ENCODE measurements at regions not wholly inside any gene's neighbourhood (a gene's known extent, or its start where the extent isn't known, plus 50 kb on each side); places are given as distances from the start of the nearest gene placed in this dataset.

DNA sequence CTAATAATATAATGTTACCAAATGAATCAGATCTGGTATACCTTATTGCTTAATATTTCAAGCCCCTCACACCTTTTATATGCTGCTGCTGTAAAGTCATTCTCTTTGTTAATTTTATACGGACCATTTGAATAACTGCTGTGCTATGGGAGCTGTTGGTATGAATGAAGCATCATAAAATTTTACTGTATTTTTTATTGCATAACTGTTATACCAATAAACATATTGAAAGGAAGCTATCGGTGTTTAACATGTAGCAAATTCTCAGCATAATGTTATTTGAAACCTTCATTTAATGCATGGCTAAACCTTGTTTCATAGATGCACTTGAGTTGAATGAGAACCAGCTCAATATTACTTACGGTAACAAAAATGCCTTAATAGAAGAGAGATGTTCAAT is 1040.3 kb downstream of the SOCS6 start:
- no peak for TF ChIP-seq FOSL1 (IDR thresholded peaks at IDR 0.05; ENCODE audit: low read depth)
- TF ChIP-seq, protein P1, sequence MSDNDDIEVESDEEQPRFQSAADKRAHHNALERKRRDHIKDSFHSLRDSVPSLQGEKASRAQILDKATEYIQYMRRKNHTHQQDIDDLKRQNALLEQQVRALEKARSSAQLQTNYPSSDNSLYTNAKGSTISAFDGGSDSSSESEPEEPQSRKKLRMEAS (IDR thresholded peaks at IDR 0.05) = no peak
- BruUV-seq (replicated peaks) = no TSS peak
- Histone ChIP-seq H3K27me3 (ENCODE audit: insufficient read depth, low read length) (no peaks in the 10 kb centered on the region), H3K4me2 (ENCODE audit: low read length) (no peak overlapping the region), H3K9ac (ENCODE audit: low read length) (no peak overlapping the region), H3K9me3 (ENCODE audit: control insufficient read depth in 1 of 2, insufficient read depth in 1 of 2, low read depth in 1 of 2, low read length in 2 of 2) (peaks cover 9 to 32% of the 10 kb centered on the region in 2 experiments; a peak in 2 of 4 replicates), H3K79me2 (ENCODE audit: insufficient read depth, low read length) (no peaks in the 10 kb centered on the region), H3K4me3 (replicated peaks in 1 of 2; ENCODE audit: low read depth in 1 of 2, low read length in 2 of 2) (no peak overlapping the region), H4K20me1 (ENCODE audit: insufficient read depth) (no peaks in the 10 kb centered on the region), H3K27ac (ENCODE audit: low read depth, low read length) (no peak overlapping the region), H3K4me1 (ENCODE audit: control insufficient read depth in 1 of 2, insufficient read depth in 2 of 2, low read length in 2 of 2) (no peaks in the 10 kb centered on the region), H3K9me2 (ENCODE audit: insufficient read depth) (no peaks in the 10 kb centered on the region), H2AFZ (ENCODE audit: low read depth, low read length, poor library complexity, severe bottlenecking) (no peak overlapping the region), H3K36me3 (ENCODE audit: control insufficient read depth in 1 of 2, insufficient read depth in 2 of 2, low read length in 2 of 2) (no peaks in the 10 kb centered on the region)
- ChIA-PET RAD21 (ENCODE audit: low non-redundant PET in 1 of 2, low total read pairs in 2 of 2, uncharacterized antibody in 2 of 2, unreplicated experiment in 2 of 2) (no interaction called here), POLR2A (no interaction called here), CTCF (no interaction called here)
- DNase-seq (ENCODE audit: low read depth, low spot score) (no peak), ATAC-seq (no peak)
- intact Hi-C loops (cut with micrococcal nuclease) = no loop called here

DNA sequence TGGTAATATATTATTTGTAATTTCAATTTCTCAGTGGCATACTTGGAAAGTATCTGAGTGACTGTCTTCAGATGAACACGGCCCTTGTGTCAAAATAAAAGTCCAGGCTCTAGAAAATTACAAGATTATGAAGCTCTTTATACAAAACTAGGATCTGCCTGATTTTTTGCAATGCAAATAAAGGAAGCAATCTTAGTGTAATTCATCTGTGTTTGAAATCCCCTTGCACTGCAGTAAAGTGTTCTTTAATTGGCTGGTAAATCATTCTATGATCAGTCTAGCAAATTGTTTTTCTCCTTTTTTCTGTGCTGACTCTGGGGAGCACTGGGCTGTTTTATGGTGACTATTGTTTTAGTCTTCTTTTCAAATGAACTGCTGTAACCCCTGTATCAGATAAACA is 1039.0 kb downstream of the SOCS6 start:
- no peak overlapping the region for H3K4me2 ChIP-seq (ENCODE audit: low read length)
- BruUV-seq (replicated peaks) = no TSS peak
- no peak overlapping the region for H3K27ac ChIP-seq (ENCODE audit: low read depth, low read length)
- CTCF ChIA-PET = no interaction called here
- RAD21 ChIA-PET (ENCODE audit: low non-redundant PET in 1 of 2, low total read pairs in 2 of 2, uncharacterized antibody in 2 of 2, unreplicated experiment in 2 of 2) = no interaction called here
- H3K4me3 ChIP-seq (replicated peaks in 1 of 2; ENCODE audit: low read depth in 1 of 2, low read length in 2 of 2) = no peak overlapping the region
- no peaks in the 10 kb centered on the region for H3K79me2 ChIP-seq (ENCODE audit: insufficient read depth, low read length)
- DNase-seq (ENCODE audit: low read depth, low spot score) (no peak), ATAC-seq (no peak)
- POLR2A ChIA-PET = no interaction called here
- no peaks in the 10 kb centered on the region for H3K9me2 ChIP-seq (ENCODE audit: insufficient read depth)
- no peak overlapping the region for H2AFZ ChIP-seq (ENCODE audit: low read depth, low read length, poor library complexity, severe bottlenecking)
- no peaks in the 10 kb centered on the region; the same call in 1 of the 2 replicates for H4K20me1 ChIP-seq (ENCODE audit: insufficient read depth)
- H3K27me3 ChIP-seq (ENCODE audit: insufficient read depth, low read length) = no peaks in the 10 kb centered on the region
- H3K4me1 ChIP-seq (ENCODE audit: control insufficient read depth in 1 of 2, insufficient read depth in 2 of 2, low read length in 2 of 2) = no peaks in the 10 kb centered on the region
- H3K36me3 ChIP-seq (ENCODE audit: control insufficient read depth in 1 of 2, insufficient read depth in 2 of 2, low read length in 2 of 2) = no peaks in the 10 kb centered on the region
- peaks cover 4 to 29% of the 10 kb centered on the region in 2 experiments; a peak in 2 of 4 replicates for H3K9me3 ChIP-seq (ENCODE audit: control insufficient read depth in 1 of 2, insufficient read depth in 1 of 2, low read depth in 1 of 2, low read length in 2 of 2)
- no peak overlapping the region for H3K9ac ChIP-seq (ENCODE audit: low read length)
- intact Hi-C loops (cut with micrococcal nuclease) = no loop called here
- TF ChIP-seq, protein P2, sequence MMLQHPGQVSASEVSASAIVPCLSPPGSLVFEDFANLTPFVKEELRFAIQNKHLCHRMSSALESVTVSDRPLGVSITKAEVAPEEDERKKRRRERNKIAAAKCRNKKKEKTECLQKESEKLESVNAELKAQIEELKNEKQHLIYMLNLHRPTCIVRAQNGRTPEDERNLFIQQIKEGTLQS (IDR thresholded peaks at IDR 0.05) = no peak
- TF ChIP-seq TCF7L2 (IDR thresholded peaks at IDR 0.05; ENCODE audit: borderline replicate concordance, extremely low read depth, insufficient read depth, insufficient read length) = no peak
- no peak for TF ChIP-seq CEBPB (IDR thresholded peaks at IDR 0.05; ENCODE audit: low read depth)
- TF ChIP-seq, protein P3, sequence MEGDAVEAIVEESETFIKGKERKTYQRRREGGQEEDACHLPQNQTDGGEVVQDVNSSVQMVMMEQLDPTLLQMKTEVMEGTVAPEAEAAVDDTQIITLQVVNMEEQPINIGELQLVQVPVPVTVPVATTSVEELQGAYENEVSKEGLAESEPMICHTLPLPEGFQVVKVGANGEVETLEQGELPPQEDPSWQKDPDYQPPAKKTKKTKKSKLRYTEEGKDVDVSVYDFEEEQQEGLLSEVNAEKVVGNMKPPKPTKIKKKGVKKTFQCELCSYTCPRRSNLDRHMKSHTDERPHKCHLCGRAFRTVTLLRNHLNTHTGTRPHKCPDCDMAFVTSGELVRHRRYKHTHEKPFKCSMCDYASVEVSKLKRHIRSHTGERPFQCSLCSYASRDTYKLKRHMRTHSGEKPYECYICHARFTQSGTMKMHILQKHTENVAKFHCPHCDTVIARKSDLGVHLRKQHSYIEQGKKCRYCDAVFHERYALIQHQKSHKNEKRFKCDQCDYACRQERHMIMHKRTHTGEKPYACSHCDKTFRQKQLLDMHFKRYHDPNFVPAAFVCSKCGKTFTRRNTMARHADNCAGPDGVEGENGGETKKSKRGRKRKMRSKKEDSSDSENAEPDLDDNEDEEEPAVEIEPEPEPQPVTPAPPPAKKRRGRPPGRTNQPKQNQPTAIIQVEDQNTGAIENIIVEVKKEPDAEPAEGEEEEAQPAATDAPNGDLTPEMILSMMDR (IDR thresholded peaks at IDR 0.05 in 2 of 3, conservative IDR thresholded peaks at IDR 0.05 in 1 of 3; ENCODE audit: borderline replicate concordance in 1 of 3, insufficient read depth in 1 of 3, low read depth in 2 of 3, low read length in 2 of 3) = no peak
- no peak for TF ChIP-seq JUND (IDR thresholded peaks at IDR 0.05)
- TF ChIP-seq ELF1 (IDR thresholded peaks at IDR 0.05; ENCODE audit: borderline replicate concordance, low read depth) = no peak
- no peak for TF ChIP-seq RAD21 (IDR thresholded peaks at IDR 0.05; ENCODE audit: low read depth)
- TF ChIP-seq SRF (IDR thresholded peaks at IDR 0.05; ENCODE audit: low read depth) = no peak
- no peak for TF ChIP-seq EGR1 (IDR thresholded peaks at IDR 0.05; ENCODE audit: low read depth)
- TF ChIP-seq ZFX (IDR thresholded peaks at IDR 0.05) = no peak
- TF ChIP-seq, protein P4, sequence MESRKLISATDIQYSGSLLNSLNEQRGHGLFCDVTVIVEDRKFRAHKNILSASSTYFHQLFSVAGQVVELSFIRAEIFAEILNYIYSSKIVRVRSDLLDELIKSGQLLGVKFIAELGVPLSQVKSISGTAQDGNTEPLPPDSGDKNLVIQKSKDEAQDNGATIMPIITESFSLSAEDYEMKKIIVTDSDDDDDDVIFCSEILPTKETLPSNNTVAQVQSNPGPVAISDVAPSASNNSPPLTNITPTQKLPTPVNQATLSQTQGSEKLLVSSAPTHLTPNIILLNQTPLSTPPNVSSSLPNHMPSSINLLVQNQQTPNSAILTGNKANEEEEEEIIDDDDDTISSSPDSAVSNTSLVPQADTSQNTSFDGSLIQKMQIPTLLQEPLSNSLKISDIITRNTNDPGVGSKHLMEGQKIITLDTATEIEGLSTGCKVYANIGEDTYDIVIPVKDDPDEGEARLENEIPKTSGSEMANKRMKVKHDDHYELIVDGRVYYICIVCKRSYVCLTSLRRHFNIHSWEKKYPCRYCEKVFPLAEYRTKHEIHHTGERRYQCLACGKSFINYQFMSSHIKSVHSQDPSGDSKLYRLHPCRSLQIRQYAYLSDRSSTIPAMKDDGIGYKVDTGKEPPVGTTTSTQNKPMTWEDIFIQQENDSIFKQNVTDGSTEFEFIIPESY (IDR thresholded peaks at IDR 0.05; ENCODE audit: extremely low read depth, insufficient replicate concordance, low read length) = no peak
- no peak for TF ChIP-seq CBX3 (IDR thresholded peaks at IDR 0.05; ENCODE audit: low read depth)
- no peak for TF ChIP-seq EZH2phosphoT487 (IDR thresholded peaks at IDR 0.05; ENCODE audit: borderline replicate concordance)
- no peak for TF ChIP-seq POLR2AphosphoS5 (IDR thresholded peaks at IDR 0.05; ENCODE audit: low read depth, low read length)

Data from HCT116 (cell line).